ENCODE measurements at regions not wholly inside any gene's neighbourhood (a gene's known extent, or its start where the extent isn't known, plus 50 kb on each side); places are given as distances from the start of the nearest gene placed in this dataset.

GRCh38 chr1:112806090-112806642 lies 91.0 kb upstream of the PPM1J start:
- TF ChIP-seq GATA2 (IDR thresholded peaks at IDR 0.05; ENCODE audit: low read depth, low read length) (no peak), GATA3 (IDR thresholded peaks at IDR 0.05; ENCODE audit: low read depth, low read length) (no peak)

Measured in SH-SY5Y (cell line).